Adipocyte (in vitro differentiated cells): ENCODE measurements at regions not wholly inside any gene's neighbourhood (a gene's known extent, or its start where the extent isn't known, plus 50 kb on each side); places are given as distances from the start of the nearest gene placed in this dataset.

Source experiments
- DNase-seq: peaks from one replicate; pipeline ENCODE4 v3.0.0-alpha.2; 2015; ENCODE audit warnings: low read depth
- H3K27me3 ChIP-seq: replicated peaks from 2 replicates; pipeline ENCODE4 v1.7.0; 2013; ENCODE audit warnings: mild to moderate bottlenecking, low read length, moderate library complexity; ENCODE audit not compliant: control insufficient read depth, insufficient read depth
- H3K36me3 ChIP-seq: 2 replicates; pipeline ENCODE4 v1.7.0; 2013; ENCODE audit warnings: low read length, mild to moderate bottlenecking, moderate library complexity; ENCODE audit not compliant: control insufficient read depth, insufficient read depth, severe bottlenecking
- H3K4me1 ChIP-seq: 2 replicates; pipeline ENCODE4 v1.7.0; 2013; ENCODE audit warnings: mild to moderate bottlenecking, low read length, moderate library complexity; ENCODE audit not compliant: control insufficient read depth, insufficient read depth
- H3K4me3 ChIP-seq: 2 replicates; pipeline ENCODE4 v1.7.0; 2013; ENCODE audit warnings: mild to moderate bottlenecking, low read length, moderate library complexity
- H3K9ac ChIP-seq: 2 replicates; pipeline ENCODE4 v1.7.0; 2013; ENCODE audit warnings: mild to moderate bottlenecking, low read length, moderate library complexity
- H3K9me3 ChIP-seq: 2 replicates; pipeline ENCODE4 v1.7.0; 2013; ENCODE audit warnings: mild to moderate bottlenecking, low read length, moderate library complexity; ENCODE audit not compliant: control insufficient read depth

GRCh38 chr1:83756984-83757717, 241.8 kb downstream of the TTLL7 start:
- Histone ChIP-seq H3K27me3 (peaks cover 10% of the 10 kb centered on the region), H3K4me3 (no peak overlapping the region), H3K36me3 (no peaks in the 10 kb centered on the region), H3K9ac (no peak overlapping the region), H3K9me3 (no peaks in the 10 kb centered on the region), H3K4me1 (peaks cover 10% of the 10 kb centered on the region)
- no peak for DNase-seq

- no peaks in the 10 kb centered on the region for H3K4me1 ChIP-seq
- DNase-seq = no peak
Observed at GRCh38 chr1:83751602-83752001, 247.3 kb downstream of the TTLL7 start.

GRCh38 chr1:83750201-83750600, 248.7 kb downstream of the TTLL7 start:
- H3K36me3 ChIP-seq = no peaks in the 10 kb centered on the region

More at GRCh38 chr1:83751602-83752001, 247.3 kb downstream of the TTLL7 start:
- H3K9me3 ChIP-seq = peaks cover 6% of the 10 kb centered on the region
- no peaks in the 10 kb centered on the region for H3K27me3 ChIP-seq
- no peak overlapping the region for H3K4me3 ChIP-seq
- no peak overlapping the region for H3K9ac ChIP-seq
- no peaks in the 10 kb centered on the region for H3K36me3 ChIP-seq

GRCh38 chr1:83747853-83748482, 251.0 kb downstream of the TTLL7 start:
- Histone ChIP-seq H3K9ac (no peak overlapping the region), H3K9me3 (peaks cover 6% of the 10 kb centered on the region), H3K27me3 (no peaks in the 10 kb centered on the region), H3K4me1 (no peaks in the 10 kb centered on the region), H3K4me3 (no peak overlapping the region), H3K36me3 (no peaks in the 10 kb centered on the region)
- peak; percentile 45 for DNase-seq

More at GRCh38 chr1:83750201-83750600, 248.7 kb downstream of the TTLL7 start:
- H3K9ac ChIP-seq = no peak overlapping the region
- peaks cover 6% of the 10 kb centered on the region for H3K9me3 ChIP-seq
- no peak overlapping the region for H3K4me3 ChIP-seq
- peak; percentile 16 for DNase-seq
- no peaks in the 10 kb centered on the region for H3K4me1 ChIP-seq
- no peaks in the 10 kb centered on the region for H3K27me3 ChIP-seq

GRCh38 chr1:83746234-83746633, 252.7 kb downstream of the TTLL7 start:
- no peak overlapping the region for H3K4me3 ChIP-seq

GRCh38 chr1:83742446-83742845, 256.5 kb downstream of the TTLL7 start:
- peak; percentile 18 for DNase-seq
- Histone ChIP-seq H3K27me3 (no peaks in the 10 kb centered on the region), H3K4me3 (no peak overlapping the region), H3K9me3 (no peaks in the 10 kb centered on the region), H3K4me1 (no peaks in the 10 kb centered on the region), H3K36me3 (no peaks in the 10 kb centered on the region), H3K9ac (no peak overlapping the region)

More at GRCh38 chr1:83746234-83746633, 252.7 kb downstream of the TTLL7 start:
- peaks cover under 1% of the 10 kb centered on the region for H3K9me3 ChIP-seq
- DNase-seq = no peak
- no peaks in the 10 kb centered on the region for H3K4me1 ChIP-seq
- no peaks in the 10 kb centered on the region for H3K27me3 ChIP-seq
- H3K36me3 ChIP-seq = no peaks in the 10 kb centered on the region
- no peak overlapping the region for H3K9ac ChIP-seq

GRCh38 chr1:83741770-83742169, 257.2 kb downstream of the TTLL7 start:
- Histone ChIP-seq H3K9me3 (no peaks in the 10 kb centered on the region), H3K4me3 (no peak overlapping the region), H3K27me3 (no peaks in the 10 kb centered on the region), H3K4me1 (no peaks in the 10 kb centered on the region), H3K9ac (no peak overlapping the region), H3K36me3 (no peaks in the 10 kb centered on the region)
- no peak for DNase-seq

GRCh38 chr1:83741348-83741747, 257.6 kb downstream of the TTLL7 start:
- no peak for DNase-seq

GRCh38 chr1:83735526-83735925, 263.4 kb downstream of the TTLL7 start:
- H3K27me3 ChIP-seq = no peaks in the 10 kb centered on the region
- no peak overlapping the region for H3K9ac ChIP-seq

More at GRCh38 chr1:83741348-83741747, 257.6 kb downstream of the TTLL7 start:
- Histone ChIP-seq H3K36me3 (no peaks in the 10 kb centered on the region), H3K9ac (no peak overlapping the region), H3K27me3 (no peaks in the 10 kb centered on the region), H3K4me1 (no peaks in the 10 kb centered on the region), H3K9me3 (no peaks in the 10 kb centered on the region), H3K4me3 (no peak overlapping the region)

GRCh38 chr1:83734420-83734819, 264.5 kb downstream of the TTLL7 start:
- H3K9me3 ChIP-seq = no peaks in the 10 kb centered on the region
- no peaks in the 10 kb centered on the region for H3K27me3 ChIP-seq
- H3K36me3 ChIP-seq = no peaks in the 10 kb centered on the region
- H3K9ac ChIP-seq = no peak overlapping the region
- H3K4me3 ChIP-seq = no peak overlapping the region
- DNase-seq = no peak
- H3K4me1 ChIP-seq = no peaks in the 10 kb centered on the region

More at GRCh38 chr1:83735526-83735925, 263.4 kb downstream of the TTLL7 start:
- no peak for DNase-seq
- no peaks in the 10 kb centered on the region for H3K4me1 ChIP-seq
- no peaks in the 10 kb centered on the region for H3K9me3 ChIP-seq
- H3K36me3 ChIP-seq = no peaks in the 10 kb centered on the region
- H3K4me3 ChIP-seq = no peak overlapping the region

- H3K4me1 ChIP-seq = no peaks in the 10 kb centered on the region
- H3K4me3 ChIP-seq = no peak overlapping the region
- H3K36me3 ChIP-seq = no peaks in the 10 kb centered on the region
- no peak overlapping the region for H3K9ac ChIP-seq
- no peaks in the 10 kb centered on the region for H3K27me3 ChIP-seq
- no peak for DNase-seq
- H3K9me3 ChIP-seq = no peaks in the 10 kb centered on the region
Observed at GRCh38 chr1:83725735-83726360, 273.1 kb downstream of the TTLL7 start.
